ENCODE measurements at regions not wholly inside any gene's neighbourhood (a gene's known extent, or its start where the extent isn't known, plus 50 kb on each side); places are given as distances from the start of the nearest gene placed in this dataset.
"Not testable (repeated sequence)": the region's sequence is repeated elsewhere in the genome, so short reads cannot be mapped to it uniquely, and the experiment has no call there.

GRCh38 chr15:101876031-101876430, 64.0 kb downstream of the OR4F15 start:
- not testable (repeated sequence) for DNase-seq (ENCODE audit: low spot score); ATAC-seq

GRCh38 chr15:101877649-101878048, 65.6 kb downstream of the OR4F15 start:
- DNase-seq (ENCODE audit: low spot score); ATAC-seq: not testable (repeated sequence)

GRCh38 chr15:101912349-101913287, 100.6 kb downstream of the OR4F15 start:
- DNase-seq (ENCODE audit: low spot score); ATAC-seq: not testable (repeated sequence)

GRCh38 chr15:101924554-101924953, 112.6 kb downstream of the OR4F15 start:
- not testable (repeated sequence) for DNase-seq (ENCODE audit: low spot score)

GRCh38 chr15:101934506-101934905, 122.5 kb downstream of the OR4F15 start:
- not testable (repeated sequence) for ATAC-seq; DNase-seq (ENCODE audit: low spot score)

More at GRCh38 chr15:101924554-101924953, 112.6 kb downstream of the OR4F15 start:
- not testable (repeated sequence) for ATAC-seq

GRCh38 chr15:101937362-101937761, 125.4 kb downstream of the OR4F15 start:
- ATAC-seq: not testable (repeated sequence)

GRCh38 chr15:101938555-101938954, 126.6 kb downstream of the OR4F15 start:
- DNase-seq (ENCODE audit: low spot score); ATAC-seq: not testable (repeated sequence)

More at GRCh38 chr15:101937362-101937761, 125.4 kb downstream of the OR4F15 start:
- not testable (repeated sequence) for DNase-seq (ENCODE audit: low spot score)

GRCh38 chr15:101945896-101946295, 133.9 kb downstream of the OR4F15 start:
- not testable (repeated sequence) for ATAC-seq; DNase-seq (ENCODE audit: low spot score)

GRCh38 chr15:101948491-101949010, 136.5 kb downstream of the OR4F15 start:
- not testable (repeated sequence) for ATAC-seq; DNase-seq (ENCODE audit: low spot score)

GRCh38 chr15:101949380-101950065, 137.5 kb downstream of the OR4F15 start:
- DNase-seq (ENCODE audit: low spot score): not testable (repeated sequence)

GRCh38 chr15:101953993-101954392, 142.0 kb downstream of the OR4F15 start:
- ATAC-seq; DNase-seq (ENCODE audit: low spot score): not testable (repeated sequence)

More at GRCh38 chr15:101949380-101950065, 137.5 kb downstream of the OR4F15 start:
- not testable (repeated sequence) for ATAC-seq

GRCh38 chr15:101955840-101956239, 143.8 kb downstream of the OR4F15 start:
- not testable (repeated sequence) for DNase-seq (ENCODE audit: low spot score); ATAC-seq

GRCh38 chr15:101958656-101959055, 146.7 kb downstream of the OR4F15 start:
- not testable (repeated sequence) for ATAC-seq
- peak; percentile 48 for DNase-seq (ENCODE audit: low spot score)

- not testable (repeated sequence) for ATAC-seq; DNase-seq (ENCODE audit: low spot score)
Observed at GRCh38 chr15:101961263-101961662, 149.3 kb downstream of the OR4F15 start.

- ATAC-seq; DNase-seq (ENCODE audit: low spot score): not testable (repeated sequence)
Observed at GRCh38 chr15:101961765-101962164, 149.8 kb downstream of the OR4F15 start.

- not testable (repeated sequence) for ATAC-seq; DNase-seq (ENCODE audit: low spot score)
Observed at GRCh38 chr15:101963687-101964086, 151.7 kb downstream of the OR4F15 start.

- ATAC-seq; DNase-seq (ENCODE audit: low spot score): not testable (repeated sequence)
Observed at GRCh38 chr15:101965353-101965752, 153.4 kb downstream of the OR4F15 start.

- ATAC-seq: not testable (repeated sequence)
- peak; percentile 46 for DNase-seq (ENCODE audit: low spot score)
Observed at GRCh38 chr15:101965860-101966259, 153.9 kb downstream of the OR4F15 start.

GRCh38 chr15:101967364-101967763, 155.4 kb downstream of the OR4F15 start:
- not testable (repeated sequence) for ATAC-seq
- DNase-seq (ENCODE audit: low spot score): peak; percentile 42

GRCh38 chr15:101970605-101971004, 158.6 kb downstream of the OR4F15 start:
- DNase-seq (ENCODE audit: low spot score); ATAC-seq: not testable (repeated sequence)

GRCh38 chr15:101977281-101977680, 165.3 kb downstream of the OR4F15 start:
- not testable (repeated sequence) for ATAC-seq; DNase-seq (ENCODE audit: low spot score)

Data from left lobe of liver (tissue), 2 donors.